ENCODE measurements at regions not wholly inside any gene's neighbourhood (a gene's known extent, or its start where the extent isn't known, plus 50 kb on each side); places are given as distances from the start of the nearest gene placed in this dataset.
A peak's percentile ranks its signal among the peaks of the same experiment; 100 is the strongest.

GRCh38 chr6:56714982-56715456 lies 72.3 kb upstream of the DST start (continued):
- TF ChIP-seq ZNF484 (CRISPR knock-in tag; IDR thresholded peaks at IDR 0.05; ENCODE audit: borderline replicate concordance, low read depth) = no peak
- peak; percentile 63 for TF ChIP-seq SKI (IDR thresholded peaks at IDR 0.05; ENCODE audit: partially characterized antibody)
- no peak for TF ChIP-seq ARNTL (CRISPR knock-in tag; IDR thresholded peaks at IDR 0.05)
- no peak for TF ChIP-seq TRAFD1 (CRISPR knock-in tag; IDR thresholded peaks at IDR 0.05; ENCODE audit: borderline replicate concordance)
- TF ChIP-seq GABPA (IDR thresholded peaks at IDR 0.05; ENCODE audit: low read depth, low read length) = no peak
- TF ChIP-seq GABPA (CRISPR knock-in tag; IDR thresholded peaks at IDR 0.05; ENCODE audit: low read depth) = no peak
- TF ChIP-seq ZNF678 (CRISPR knock-in tag; IDR thresholded peaks at IDR 0.05) = no peak
- TF ChIP-seq POGZ (CRISPR knock-in tag; IDR thresholded peaks at IDR 0.05) = peak; percentile 53
- no peak for TF ChIP-seq CBX2 (IDR thresholded peaks at IDR 0.05; ENCODE audit: low read depth, low read length)
- no peak for TF ChIP-seq CBX2 (CRISPR knock-in tag; IDR thresholded peaks at IDR 0.05; ENCODE audit: low read depth)
- no peak for TF ChIP-seq HOXA9 (CRISPR knock-in tag; IDR thresholded peaks at IDR 0.05; ENCODE audit: borderline replicate concordance)
- TF ChIP-seq ZFP90 (CRISPR knock-in tag; IDR thresholded peaks at IDR 0.05; ENCODE audit: borderline replicate concordance) = no peak
- TF ChIP-seq SMARCE1 (IDR thresholded peaks at IDR 0.05; ENCODE audit: borderline replicate concordance) = no peak
- no peak for TF ChIP-seq ZSCAN22 (CRISPR knock-in tag; IDR thresholded peaks at IDR 0.05)
- peak; percentile 73 for TF ChIP-seq SAP130 (CRISPR knock-in tag; IDR thresholded peaks at IDR 0.05; ENCODE audit: low read depth)
- TF ChIP-seq FOXO4 (CRISPR knock-in tag; conservative IDR thresholded peaks at IDR 0.05) = no peak
- peak; percentile 61; the same call in 1 of the 2 replicates for TF ChIP-seq ETV5 (CRISPR knock-in tag; IDR thresholded peaks at IDR 0.05; ENCODE audit: borderline replicate concordance)
- no peak for TF ChIP-seq GTF2F1 (IDR thresholded peaks at IDR 0.05; ENCODE audit: low read length)
- no peak for TF ChIP-seq ARNT (IDR thresholded peaks at IDR 0.05)
- no peak for TF ChIP-seq ZNF121 (CRISPR knock-in tag; IDR thresholded peaks at IDR 0.05)
- peak; percentile 90 for TF ChIP-seq FOSL2 (CRISPR knock-in tag; IDR thresholded peaks at IDR 0.05)
- TF ChIP-seq ARNT2 (CRISPR knock-in tag; IDR thresholded peaks at IDR 0.05; ENCODE audit: low read depth) = no peak
- no peak for TF ChIP-seq YEATS4 (CRISPR knock-in tag; IDR thresholded peaks at IDR 0.05; ENCODE audit: borderline replicate concordance)
- TF ChIP-seq MIER3 (CRISPR knock-in tag; IDR thresholded peaks at IDR 0.05; ENCODE audit: borderline replicate concordance) = no peak
- TF ChIP-seq SIN3B (IDR thresholded peaks at IDR 0.05; ENCODE audit: low read length) = no peak
- TF ChIP-seq ZFY (CRISPR knock-in tag; IDR thresholded peaks at IDR 0.05) = no peak
- TF ChIP-seq ARID2 (CRISPR knock-in tag; IDR thresholded peaks at IDR 0.05; ENCODE audit: borderline replicate concordance) = no peak
- 0 out of 2 replicates have a peak, but pooled peaks have one; percentile 27 for TF ChIP-seq MIXL1 (CRISPR knock-in tag; IDR thresholded peaks at IDR 0.05)
- TF ChIP-seq PAXIP1 (CRISPR knock-in tag; conservative IDR thresholded peaks at IDR 0.05) = peak; percentile 23; the same call in 1 of the 2 replicates

All from HepG2 (cell line).